ENCODE measurements at regions not wholly inside any gene's neighbourhood (a gene's known extent, or its start where the extent isn't known, plus 50 kb on each side); places are given as distances from the start of the nearest gene placed in this dataset.

DNA sequence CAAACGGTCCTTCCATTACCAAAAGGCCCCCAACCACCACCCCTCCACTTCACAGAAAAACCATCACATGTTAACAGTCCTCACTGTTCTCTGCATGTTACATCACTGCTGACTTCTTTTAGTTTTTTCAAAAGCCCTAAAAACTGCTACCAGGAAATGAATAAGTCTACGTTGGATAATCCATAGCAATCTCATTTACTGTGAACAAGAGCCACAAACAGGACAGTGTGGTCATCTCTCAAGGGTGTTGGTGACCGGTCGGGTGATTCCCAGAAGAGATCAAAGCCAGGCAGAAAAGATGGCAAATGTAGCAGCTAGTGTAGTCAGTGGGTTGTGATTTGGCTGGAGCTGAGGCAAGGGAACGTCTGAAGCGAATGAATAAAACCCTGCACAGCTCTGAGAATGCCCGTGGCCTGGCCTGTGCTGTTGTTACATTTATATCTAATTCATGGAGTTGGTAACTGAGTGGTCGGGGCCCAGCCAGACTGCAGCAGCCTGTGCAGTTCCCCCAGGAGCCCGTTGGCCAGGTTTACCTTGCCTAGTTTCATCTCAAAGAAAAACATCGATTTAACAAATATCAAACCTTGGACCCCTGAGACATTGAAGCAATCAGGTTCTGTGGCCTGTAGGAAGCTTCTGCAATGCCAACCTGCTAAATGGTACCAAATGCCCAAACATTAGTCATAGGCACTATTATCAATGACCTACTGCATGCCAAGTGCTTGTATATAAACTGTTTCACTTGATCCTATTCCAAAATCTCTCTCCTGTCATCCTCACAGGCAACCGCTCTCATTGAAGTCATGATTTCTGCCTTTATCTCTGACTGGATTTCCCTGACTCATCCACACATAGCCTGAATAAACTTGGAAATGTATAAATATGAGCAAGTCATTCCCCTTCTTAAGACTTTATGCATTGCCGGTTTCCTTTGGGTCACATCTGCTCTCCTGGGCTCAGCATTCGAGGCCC is 153.8 kb upstream of the SERP2 start:
- no peak for FAIRE-seq
- TF ChIP-seq PAX5 (IDR thresholded peaks at IDR 0.05; ENCODE audit: insufficient read depth, low read length, severe bottlenecking) (no peak), POLR2AphosphoS5 (IDR thresholded peaks at IDR 0.05; ENCODE audit: low read depth, low read length) (no peak), POU2F2 (IDR thresholded peaks at IDR 0.05; ENCODE audit: low read depth, low read length) (no peak), SPI1 (IDR thresholded peaks at IDR 0.05; ENCODE audit: low read depth, low read length) (no peak), TAF1 (IDR thresholded peaks at IDR 0.05; ENCODE audit: low read depth, low read length) (no peak), POLR2A (IDR thresholded peaks at IDR 0.05; ENCODE audit: low read depth, low read length) (no peak)
- DNase-seq (ENCODE audit: insufficient read length, low spot score): no peak

DNA sequence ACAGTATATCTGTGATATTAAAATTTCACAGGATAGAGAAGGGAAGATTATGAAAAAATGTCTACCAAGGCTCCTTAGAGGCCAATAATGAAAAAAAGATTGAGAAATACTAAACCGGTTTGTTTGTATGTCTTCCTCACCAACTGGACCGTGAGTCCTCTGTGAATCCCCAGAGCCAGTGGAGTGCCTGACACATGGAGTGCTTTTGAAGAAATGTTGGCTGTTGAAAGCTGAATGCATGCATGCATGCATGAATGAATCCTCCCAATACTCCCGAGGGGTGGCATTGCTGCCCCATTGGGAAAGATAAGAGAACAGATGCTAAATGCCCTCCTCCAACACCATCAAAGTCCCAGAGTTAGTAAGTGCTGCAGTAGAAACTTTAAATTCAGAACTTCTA is 152.7 kb upstream of the SERP2 start:
- DNase-seq (ENCODE audit: insufficient read length, low spot score) (no peak), FAIRE-seq (no peak)
- TF ChIP-seq PAX5 (IDR thresholded peaks at IDR 0.05; ENCODE audit: insufficient read depth, low read length, severe bottlenecking): no peak
- TF ChIP-seq SPI1 (IDR thresholded peaks at IDR 0.05; ENCODE audit: low read depth, low read length): no peak
- TF ChIP-seq POLR2AphosphoS5 (IDR thresholded peaks at IDR 0.05; ENCODE audit: low read depth, low read length): no peak
- no peak for TF ChIP-seq POU2F2 (IDR thresholded peaks at IDR 0.05; ENCODE audit: low read depth, low read length)
- no peak for TF ChIP-seq POLR2A (IDR thresholded peaks at IDR 0.05; ENCODE audit: low read depth, low read length)
- TF ChIP-seq TAF1 (IDR thresholded peaks at IDR 0.05; ENCODE audit: low read depth, low read length): no peak

DNA sequence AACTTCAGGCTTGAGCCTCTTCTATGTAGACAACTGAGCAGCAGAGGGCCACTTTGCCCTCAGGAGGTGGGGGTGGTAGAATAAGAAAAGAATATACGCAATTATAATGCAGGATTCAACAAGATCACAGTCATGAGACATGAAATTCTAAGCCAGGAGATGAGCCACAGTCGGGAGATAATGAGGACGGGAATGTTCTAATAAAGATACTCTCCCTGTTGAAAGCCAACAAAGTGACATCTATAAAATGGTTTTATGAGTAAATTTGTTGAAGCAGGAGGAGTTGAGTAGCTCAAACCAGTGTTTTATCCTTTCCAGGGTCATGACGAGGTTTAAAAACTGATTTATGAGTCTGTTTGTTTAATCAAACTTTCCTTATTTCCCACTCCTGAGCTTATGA is 152.0 kb upstream of the SERP2 start:
- TF ChIP-seq PAX5 (IDR thresholded peaks at IDR 0.05; ENCODE audit: insufficient read depth, low read length, severe bottlenecking) (no peak), POU2F2 (IDR thresholded peaks at IDR 0.05; ENCODE audit: low read depth, low read length) (no peak), POLR2AphosphoS5 (IDR thresholded peaks at IDR 0.05; ENCODE audit: low read depth, low read length) (no peak), TAF1 (IDR thresholded peaks at IDR 0.05; ENCODE audit: low read depth, low read length) (no peak), POLR2A (IDR thresholded peaks at IDR 0.05; ENCODE audit: low read depth, low read length) (no peak), SPI1 (IDR thresholded peaks at IDR 0.05; ENCODE audit: low read depth, low read length) (no peak)
- no peak for DNase-seq (ENCODE audit: insufficient read length, low spot score)
- FAIRE-seq: no peak

DNA sequence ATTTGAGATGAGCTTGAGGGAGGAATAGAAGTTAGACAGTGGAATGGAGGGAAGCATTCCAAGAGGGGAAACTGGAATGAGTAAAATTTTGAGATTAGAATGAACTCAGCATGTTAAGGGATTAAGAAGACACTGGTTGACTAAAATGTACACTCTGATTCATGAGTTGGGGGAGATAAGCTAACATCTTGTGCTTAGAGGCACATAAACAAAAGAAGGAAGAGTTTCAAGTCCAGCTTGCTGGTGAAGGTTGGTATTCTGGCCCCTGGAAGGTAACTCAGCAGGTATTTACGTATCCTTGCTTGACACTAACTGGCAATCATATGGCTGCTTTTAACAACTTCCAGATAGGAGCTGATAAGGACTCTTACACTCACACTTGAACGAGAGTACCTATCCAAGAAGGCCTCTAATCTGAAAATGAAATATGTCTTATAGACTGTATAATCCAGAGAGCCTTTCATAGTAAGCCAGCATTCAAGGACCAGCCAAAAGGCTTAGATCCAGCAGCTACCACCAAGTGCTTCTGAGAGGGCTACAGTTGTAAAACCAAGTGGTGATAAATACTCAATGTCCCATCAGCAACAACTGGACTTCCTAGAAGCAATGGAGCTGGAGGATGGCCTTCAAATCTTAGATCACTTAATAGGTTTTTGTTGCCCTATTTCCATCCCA is 149.7 kb upstream of the SERP2 start:
- FAIRE-seq (no peak), DNase-seq (ENCODE audit: insufficient read length, low spot score) (no peak)
- TF ChIP-seq POLR2AphosphoS5 (IDR thresholded peaks at IDR 0.05; ENCODE audit: low read depth, low read length): no peak
- TF ChIP-seq PAX5 (IDR thresholded peaks at IDR 0.05; ENCODE audit: insufficient read depth, low read length, severe bottlenecking): no peak
- TF ChIP-seq TAF1 (IDR thresholded peaks at IDR 0.05; ENCODE audit: low read depth, low read length): no peak
- TF ChIP-seq POU2F2 (IDR thresholded peaks at IDR 0.05; ENCODE audit: low read depth, low read length): no peak
- no peak for TF ChIP-seq POLR2A (IDR thresholded peaks at IDR 0.05; ENCODE audit: low read depth, low read length)
- TF ChIP-seq SPI1 (IDR thresholded peaks at IDR 0.05; ENCODE audit: low read depth, low read length): no peak

DNA sequence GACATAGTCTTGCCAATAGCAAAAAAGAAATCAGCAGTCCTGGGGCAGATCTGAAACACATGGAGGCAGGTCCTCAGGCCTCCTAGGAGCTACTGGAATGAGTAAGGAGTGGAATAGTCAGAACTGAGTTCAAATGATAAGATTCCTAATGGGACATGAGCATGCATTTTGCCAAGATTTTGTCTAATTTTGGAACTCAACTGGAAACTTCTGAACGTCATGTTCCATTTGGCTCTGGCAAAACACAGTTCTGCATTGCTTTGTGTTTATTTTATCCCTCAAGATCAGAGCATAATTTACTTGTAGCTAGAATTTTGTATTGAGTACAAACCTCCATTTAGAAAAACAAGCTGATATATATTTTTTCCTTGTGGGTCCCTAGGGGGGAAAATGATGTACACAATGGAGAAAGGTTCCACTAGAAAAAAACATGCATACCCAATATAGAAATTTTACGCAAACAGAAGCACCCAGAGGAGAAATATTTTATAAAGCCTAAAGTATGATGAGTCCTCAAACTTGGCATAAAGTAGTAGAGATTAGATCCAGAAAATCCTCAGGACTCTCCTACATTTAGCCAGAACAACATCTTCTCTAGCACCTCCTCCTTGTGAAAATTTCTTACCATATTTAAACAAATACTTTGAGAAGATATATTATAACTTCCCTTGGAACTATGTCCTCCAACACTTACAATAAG is 149.0 kb upstream of the SERP2 start:
- DNase-seq (ENCODE audit: insufficient read length, low spot score): no peak
- FAIRE-seq: no peak
- no peak for TF ChIP-seq POLR2A (IDR thresholded peaks at IDR 0.05; ENCODE audit: low read depth, low read length)
- no peak for TF ChIP-seq PAX5 (IDR thresholded peaks at IDR 0.05; ENCODE audit: insufficient read depth, low read length, severe bottlenecking)
- TF ChIP-seq SPI1 (IDR thresholded peaks at IDR 0.05; ENCODE audit: low read depth, low read length): no peak
- no peak for TF ChIP-seq POLR2AphosphoS5 (IDR thresholded peaks at IDR 0.05; ENCODE audit: low read depth, low read length)
- no peak for TF ChIP-seq POU2F2 (IDR thresholded peaks at IDR 0.05; ENCODE audit: low read depth, low read length)
- TF ChIP-seq TAF1 (IDR thresholded peaks at IDR 0.05; ENCODE audit: low read depth, low read length): no peak

DNA sequence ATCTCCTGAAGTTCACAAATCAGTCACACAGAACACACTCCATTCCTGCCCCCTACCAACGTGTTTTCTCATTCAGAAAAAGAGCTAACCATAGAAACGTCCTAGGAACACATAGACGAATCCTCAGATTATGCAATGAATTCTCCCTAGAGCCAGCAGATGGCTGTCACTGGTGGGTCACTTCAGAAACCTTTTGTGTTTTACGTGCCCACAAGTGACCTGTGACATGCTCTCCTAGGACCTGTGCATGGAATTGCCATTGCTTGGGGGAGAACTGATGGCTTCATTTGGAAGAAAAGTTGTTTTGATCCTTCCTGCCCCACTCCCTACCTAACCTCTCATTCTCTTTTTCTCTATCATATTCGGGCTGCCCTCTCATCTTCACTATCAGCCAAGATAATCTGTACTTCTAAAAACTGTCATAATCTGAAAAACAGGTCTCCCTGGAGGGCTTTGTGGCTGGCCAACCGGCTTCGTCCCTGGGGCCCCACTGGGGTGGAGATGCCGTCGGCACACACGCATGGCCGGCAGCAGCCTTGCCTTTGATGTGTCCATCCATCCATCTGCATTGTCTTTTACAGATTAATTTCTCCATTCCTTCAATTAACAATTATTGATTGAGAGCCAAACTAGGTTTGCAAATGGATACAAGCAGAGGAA is 144.1 kb upstream of the SERP2 start:
- FAIRE-seq: no peak

DNA sequence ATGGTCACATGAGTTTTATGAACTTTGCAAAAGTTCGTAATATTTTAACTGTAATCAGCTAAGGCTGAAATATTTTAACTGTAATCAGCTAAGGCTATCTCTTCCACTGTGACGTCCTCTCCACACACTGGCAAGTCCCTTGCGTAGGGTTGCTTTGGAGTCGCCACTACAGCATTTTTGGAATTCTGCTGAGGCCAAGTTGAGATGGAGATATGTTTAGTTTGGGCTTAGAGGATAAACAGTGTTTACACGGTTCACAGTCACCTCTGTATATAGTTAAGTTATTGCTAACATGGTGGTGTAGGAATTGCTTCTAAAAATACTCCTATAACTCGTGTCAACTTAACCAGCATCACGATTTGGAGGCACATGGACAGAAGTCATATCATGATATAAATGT is 143.6 kb upstream of the SERP2 start:
- TF ChIP-seq PAX5 (IDR thresholded peaks at IDR 0.05; ENCODE audit: insufficient read depth, low read length, severe bottlenecking): no peak
- DNase-seq (ENCODE audit: insufficient read length, low spot score) (no peak), FAIRE-seq (no peak)

More for the DNA sequence above, 144.1 kb upstream of the SERP2 start:
- no peak for DNase-seq (ENCODE audit: insufficient read length, low spot score)
- TF ChIP-seq SPI1 (IDR thresholded peaks at IDR 0.05; ENCODE audit: low read depth, low read length) (no peak), TAF1 (IDR thresholded peaks at IDR 0.05; ENCODE audit: low read depth, low read length) (no peak), POU2F2 (IDR thresholded peaks at IDR 0.05; ENCODE audit: low read depth, low read length) (no peak), POLR2A (IDR thresholded peaks at IDR 0.05; ENCODE audit: low read depth, low read length) (no peak), PAX5 (IDR thresholded peaks at IDR 0.05; ENCODE audit: insufficient read depth, low read length, severe bottlenecking) (no peak), POLR2AphosphoS5 (IDR thresholded peaks at IDR 0.05; ENCODE audit: low read depth, low read length) (no peak)

DNA sequence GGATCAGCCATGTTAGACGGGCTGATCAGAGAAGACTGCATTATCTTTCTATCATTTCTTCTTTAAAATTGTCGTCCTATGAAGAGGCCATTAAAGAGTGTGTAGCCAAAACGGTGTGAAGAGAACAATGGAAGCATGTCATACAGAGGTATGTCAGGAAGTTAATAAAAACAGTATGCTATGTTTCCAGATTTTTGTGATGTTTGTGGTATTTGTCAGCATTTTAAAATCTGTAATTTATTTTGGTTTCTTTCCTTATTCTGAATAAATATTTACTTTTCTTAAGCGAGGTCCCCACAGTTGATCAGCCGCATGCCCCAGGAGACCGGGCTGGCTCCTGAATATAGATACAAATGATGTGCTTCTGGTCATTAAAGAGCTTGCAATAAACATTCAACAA is 142.9 kb upstream of the SERP2 start:
- TF ChIP-seq SPI1 (IDR thresholded peaks at IDR 0.05; ENCODE audit: low read depth, low read length) (no peak), POLR2AphosphoS5 (IDR thresholded peaks at IDR 0.05; ENCODE audit: low read depth, low read length) (no peak), POU2F2 (IDR thresholded peaks at IDR 0.05; ENCODE audit: low read depth, low read length) (no peak), TAF1 (IDR thresholded peaks at IDR 0.05; ENCODE audit: low read depth, low read length) (no peak), POLR2A (IDR thresholded peaks at IDR 0.05; ENCODE audit: low read depth, low read length) (no peak), PAX5 (IDR thresholded peaks at IDR 0.05; ENCODE audit: insufficient read depth, low read length, severe bottlenecking) (no peak)
- no peak for FAIRE-seq
- no peak for DNase-seq (ENCODE audit: insufficient read length, low spot score)
